K562 (cell line): ENCODE measurements at regions not wholly inside any gene's neighbourhood (a gene's known extent, or its start where the extent isn't known, plus 50 kb on each side); places are given as distances from the start of the nearest gene placed in this dataset.

Source experiments
- ATAC-seq: fragments of 200-7000 bp; cut with Tn5 transposase; 3 replicates; pipeline ENCODE4 v1.9.1; 2020; ENCODE audit warnings: moderate library complexity
- BruUV-seq: library from RNA; stranded (reverse); fragments of 400-500 nt; replicated peaks from 2 replicates; lab custom pipeline; 2021; lab: Mats Ljungman, UMichigan
- CTCF ChIA-PET: fragments of 300-600 bp; formaldehyde crosslinking; extraction: SDS; loops from one replicate; lab custom pipeline; 2021; ENCODE audit warnings: low intra/inter-chr PET ratio; lab: Yijun Ruan, JAX
- POLR2A ChIA-PET: fragments of 300-600, 350-650 bp; sonication (Branson Sonifier 250); formaldehyde crosslinking; extraction: SDS; loops from one replicate; lab custom pipeline; 2021; ENCODE audit warnings: antibody characterized with exemption, inconsistent platforms; lab: Yijun Ruan, JAX
- DNase-seq, 4 experiments: peaks; one replicate each; pipeline versions ENCODE4 v3.0.0 to v3.0.0-alpha.2; 2011 to 2018; ENCODE audit warnings: low spot score in 3 of 4, mixed read lengths in 3 of 4; ENCODE audit errors: extremely low read depth in 1 of 4
- FAIRE-seq: peaks from 2 replicates; lab custom pipeline; 2011; peaks lifted over from hg19 to GRCh38; lab: Jason Lieb, UNC
- H2AFZ ChIP-seq: 2 replicates; pipeline ENCODE4 v1.6.0; 2011; ENCODE audit warnings: low read depth, low read length, control low read depth, inconsistent platforms
- H3K27ac ChIP-seq: fragments of 200-600 bp; 3 replicates; pipeline ENCODE4 v1.8.0; 2011; ENCODE audit warnings: low read depth, mild to moderate bottlenecking, control low read depth, inconsistent platforms, low read length, moderate library complexity, mixed read lengths; ENCODE audit errors: extremely low read depth
- H3K27me3 ChIP-seq, 2 experiments: fragments of 300-600 bp in 1 of 2; 2 replicates in 1 of 2; 3 replicates in 1 of 2; pipeline versions ENCODE4 v1.6.0 to v1.8.0; 2011; ENCODE audit warnings: inconsistent platforms in 2 of 2, low read length in 2 of 2, mild to moderate bottlenecking in 1 of 2, mixed read lengths in 1 of 2, moderate library complexity in 1 of 2; ENCODE audit not compliant: control insufficient read depth in 2 of 2, insufficient read depth in 2 of 2
- H3K36me3 ChIP-seq: fragments of 300-600 bp; 3 replicates; pipeline ENCODE4 v1.8.0; 2011; ENCODE audit warnings: mild to moderate bottlenecking, low read length, inconsistent platforms; ENCODE audit not compliant: control insufficient read depth, insufficient read depth
- H3K4me1 ChIP-seq, 2 experiments: fragments of 200-600 bp in 1 of 2; replicated peaks in 1 of 2; 2 replicates in 1 of 2; 3 replicates in 1 of 2; pipeline versions ENCODE4 v1.5.1 to v1.8.0; 2011; ENCODE audit warnings: inconsistent platforms in 2 of 2, low read length in 2 of 2, mild to moderate bottlenecking in 1 of 2, mixed read lengths in 1 of 2, moderate library complexity in 1 of 2; ENCODE audit not compliant: control insufficient read depth in 2 of 2, insufficient read depth in 2 of 2
- H3K4me2 ChIP-seq: 2 replicates; pipeline ENCODE4 v1.6.1; 2011; ENCODE audit warnings: low read length, control low read depth, inconsistent platforms, mixed read lengths; ENCODE audit not compliant: insufficient read depth
- H3K4me3 ChIP-seq: fragments of 200-600 bp; sonication (generic), shearing (Covaris generic); 2 replicates; pipeline ENCODE4 v1.5.1; 2016; ENCODE audit warnings: control low read depth, inconsistent platforms
- H3K79me2 ChIP-seq: fragments of 200-600 bp; 3 replicates; pipeline ENCODE4 v1.8.0; 2011; ENCODE audit warnings: low read length, inconsistent platforms; ENCODE audit not compliant: control insufficient read depth, insufficient read depth
- H3K9ac ChIP-seq, 2 experiments: 2 replicates each; pipeline versions ENCODE4 v1.6.0 to v1.6.1; 2011; ENCODE audit warnings: low read depth in 2 of 2, low read length in 2 of 2, control low read depth in 1 of 2, inconsistent platforms in 1 of 2, mild to moderate bottlenecking in 1 of 2, mixed read lengths in 1 of 2; ENCODE audit not compliant: insufficient read depth in 1 of 2
- H3K9me1 ChIP-seq: one replicate; pipeline ENCODE4 v1.6.0; 2011; ENCODE audit warnings: inconsistent platforms, mild to moderate bottlenecking, low read length, moderate library complexity; ENCODE audit not compliant: control insufficient read depth, insufficient read depth
- H3K9me3 ChIP-seq: replicated peaks from 2 replicates; pipeline ENCODE4 v1.5.1; 2011; ENCODE audit warnings: low read depth, low read length, inconsistent platforms; ENCODE audit not compliant: control insufficient read depth, insufficient read depth
- H4K20me1 ChIP-seq: replicated peaks from 2 replicates; pipeline ENCODE4 v1.6.1; 2011; ENCODE audit warnings: low read length, inconsistent platforms, mixed read lengths; ENCODE audit not compliant: control insufficient read depth, insufficient read depth
- CTCFL ChIP-seq: IDR thresholded peaks from 2 replicates; pipeline ENCODE4 v1.6.1; 2011; ENCODE audit warnings: borderline replicate concordance, low read depth, mild to moderate bottlenecking, moderate library complexity, low read length; ENCODE audit not compliant: insufficient read depth, poor library complexity, severe bottlenecking
- USF2 ChIP-seq: sonication (generic); formaldehyde crosslinking; IDR thresholded peaks from 2 replicates; pipeline ENCODE4 v1.5.0; 2020; ENCODE audit warnings: missing genetic modification reagents
- WGBS: fragments of 100-300 bp; shearing (Covaris generic); methylation state at CpG from one replicate; pipeline ENCODE4 v1.1.6; 2016; ENCODE audit warnings: low coverage, mixed read lengths; ENCODE audit not compliant: insufficient coverage; ENCODE audit errors: missing lambda C conversion rate; 5-methylcytosine and 5-hydroxymethylcytosine counted together
- in situ Hi-C: fragments of 300-500 bp; cut with MboI; formaldehyde crosslinking; loops from 4 replicates; pipeline ENCODE4 v1.15.0; 2018; ENCODE audit warnings: inconsistent platforms, mixed read lengths
- intact Hi-C: fragments of 100-400 bp; cut with micrococcal nuclease; formaldehyde crosslinking; loops from 2 replicates; pipeline ENCODE4 v1.14.2; 2022

GRCh38 chr5:67303356-67303755 lies 106.8 kb upstream of the CD180 start:
- Histone ChIP-seq H4K20me1 (no peaks in the 10 kb centered on the region), H3K27me3 (no peaks in the 10 kb centered on the region), H3K79me2 (no peaks in the 10 kb centered on the region), H3K4me2 (no peak overlapping the region), H2AFZ (no peak overlapping the region), H3K36me3 (no peaks in the 10 kb centered on the region), H3K27ac (no peak overlapping the region), H3K9me1 (no peaks in the 10 kb centered on the region), H3K4me3 (no peak overlapping the region), H3K9ac (no peak overlapping the region), H3K4me1 (no peaks in the 10 kb centered on the region), H3K9me3 (no peaks in the 10 kb centered on the region)
- no peak for FAIRE-seq
- DNase-seq, result no peak
- TF ChIP-seq CTCFL (no peak), USF2 (CRISPR knock-in tag) (peak; percentile 16; the same call in 1 of the 2 replicates)
- ATAC-seq, result no peak
- WGBS, result 0% methylated on average over 3 of the region's 3 CpGs
- in situ Hi-C loops (no loop called here), intact Hi-C loops (no loop called here)
- ChIA-PET POLR2A (interaction anchor here (0.6 kb wide), 1 partner anchor 9 kb away, joined by 4 read pairs; no protein-coding TSS in a partner anchor), CTCF (no interaction called here)
- no TSS peak for BruUV-seq
